ENCODE measurements at regions not wholly inside any gene's neighbourhood (a gene's known extent, or its start where the extent isn't known, plus 50 kb on each side); places are given as distances from the start of the nearest gene placed in this dataset.

GRCh38 chr1:96259399-96259798 lies 462.2 kb upstream of the PTBP2 start:
- DNase-seq (ENCODE audit: low read depth), result no peak
- H3K4me3 ChIP-seq (ENCODE audit: control insufficient read depth, low read depth, low read length), result no peak overlapping the region
- TF ChIP-seq CTCF (conservative IDR thresholded peaks at IDR 0.05; ENCODE audit: control insufficient read depth, insufficient read depth, low read depth, low read length), result no peak

GRCh38 chr1:96281491-96281890 lies 440.1 kb upstream of the PTBP2 start:
- TF ChIP-seq CTCF (conservative IDR thresholded peaks at IDR 0.05; ENCODE audit: control insufficient read depth, insufficient read depth, low read depth, low read length), result no peak
- peak; percentile 59 for DNase-seq (ENCODE audit: low read depth)
- H3K4me3 ChIP-seq (ENCODE audit: control insufficient read depth, low read depth, low read length), result no peak overlapping the region

GRCh38 chr1:96290033-96290432 lies 431.6 kb upstream of the PTBP2 start:
- TF ChIP-seq CTCF (conservative IDR thresholded peaks at IDR 0.05; ENCODE audit: control insufficient read depth, insufficient read depth, low read depth, low read length), result no peak
- no peak overlapping the region for H3K4me3 ChIP-seq (ENCODE audit: control insufficient read depth, low read depth, low read length)
- DNase-seq (ENCODE audit: low read depth), result no peak

GRCh38 chr1:96290801-96291200 lies 430.8 kb upstream of the PTBP2 start:
- H3K4me3 ChIP-seq (ENCODE audit: control insufficient read depth, low read depth, low read length), result no peak overlapping the region
- no peak for TF ChIP-seq CTCF (conservative IDR thresholded peaks at IDR 0.05; ENCODE audit: control insufficient read depth, insufficient read depth, low read depth, low read length)
- DNase-seq (ENCODE audit: low read depth), result no peak

GRCh38 chr1:96291468-96291867 lies 430.1 kb upstream of the PTBP2 start:
- no peak for TF ChIP-seq CTCF (conservative IDR thresholded peaks at IDR 0.05; ENCODE audit: control insufficient read depth, insufficient read depth, low read depth, low read length)
- no peak for DNase-seq (ENCODE audit: low read depth)
- H3K4me3 ChIP-seq (ENCODE audit: control insufficient read depth, low read depth, low read length), result no peak overlapping the region

- peak; percentile 17 for DNase-seq (ENCODE audit: low read depth)
- H3K4me3 ChIP-seq (ENCODE audit: control insufficient read depth, low read depth, low read length), result no peak overlapping the region
- TF ChIP-seq CTCF (conservative IDR thresholded peaks at IDR 0.05; ENCODE audit: control insufficient read depth, insufficient read depth, low read depth, low read length), result no peak
Observed at GRCh38 chr1:96292141-96292540, 429.4 kb upstream of the PTBP2 start.

- H3K4me3 ChIP-seq (ENCODE audit: control insufficient read depth, low read depth, low read length), result no peak overlapping the region
- TF ChIP-seq CTCF (conservative IDR thresholded peaks at IDR 0.05; ENCODE audit: control insufficient read depth, insufficient read depth, low read depth, low read length), result no peak
- DNase-seq (ENCODE audit: low read depth), result no peak
Observed at GRCh38 chr1:96296991-96297390, 424.6 kb upstream of the PTBP2 start.

All from fibroblast of mammary gland (primary cell).